Tongue (tissue), 1 donor: ENCODE measurements at regions not wholly inside any gene's neighbourhood (a gene's known extent, or its start where the extent isn't known, plus 50 kb on each side); places are given as distances from the start of the nearest gene placed in this dataset.

Source experiments
- DNase-seq: peaks from one replicate; pipeline ENCODE4 v3.0.0-alpha.2; 2015

- DNase-seq = no peak
Observed at GRCh38 chr20:9981829-9982228, 53.0 kb upstream of the ANKEF1 start.

GRCh38 chr20:9978397-9979004, 56.3 kb upstream of the ANKEF1 start:
- peak; percentile 90 for DNase-seq

GRCh38 chr20:9977629-9978028, 57.2 kb upstream of the ANKEF1 start:
- DNase-seq = no peak

GRCh38 chr20:9974324-9974723, 60.5 kb upstream of the ANKEF1 start:
- no peak for DNase-seq

GRCh38 chr20:9971746-9972145, 63.0 kb upstream of the ANKEF1 start:
- DNase-seq = no peak

- DNase-seq = no peak
Observed at GRCh38 chr20:9969626-9970025, 65.2 kb upstream of the ANKEF1 start.

GRCh38 chr20:9968015-9968414, 66.8 kb upstream of the ANKEF1 start:
- no peak for DNase-seq

- DNase-seq = no peak
Observed at GRCh38 chr20:9966966-9967365, 67.8 kb upstream of the ANKEF1 start.

GRCh38 chr20:9963029-9963428, 71.8 kb upstream of the ANKEF1 start:
- DNase-seq = no peak

- DNase-seq = no peak
Observed at GRCh38 chr20:9958693-9959092, 76.1 kb upstream of the ANKEF1 start.

GRCh38 chr20:9955646-9956045, 79.1 kb upstream of the ANKEF1 start:
- DNase-seq = no peak

GRCh38 chr20:9949563-9949962, 85.2 kb upstream of the ANKEF1 start:
- DNase-seq = no peak

- no peak for DNase-seq
Observed at GRCh38 chr20:9945408-9945807, 89.4 kb upstream of the ANKEF1 start.

- DNase-seq = no peak
Observed at GRCh38 chr20:9942736-9943135, 92.1 kb upstream of the ANKEF1 start.

- no peak for DNase-seq
Observed at GRCh38 chr20:9940329-9940728, 94.5 kb upstream of the ANKEF1 start.

- no peak for DNase-seq
Observed at GRCh38 chr20:9939231-9939630, 95.6 kb upstream of the ANKEF1 start.

- DNase-seq = no peak
Observed at GRCh38 chr20:9935285-9935684, 96.4 kb upstream of the PAK5 start.

GRCh38 chr20:9930142-9930541, 91.3 kb upstream of the PAK5 start:
- no peak for DNase-seq

- DNase-seq = no peak
Observed at GRCh38 chr20:9928955-9929354, 90.1 kb upstream of the PAK5 start.

- DNase-seq = no peak
Observed at GRCh38 chr20:9928281-9928737, 89.4 kb upstream of the PAK5 start.

GRCh38 chr20:9927224-9927623, 88.3 kb upstream of the PAK5 start:
- no peak for DNase-seq

GRCh38 chr20:9926476-9926875, 87.6 kb upstream of the PAK5 start:
- no peak for DNase-seq

- no peak for DNase-seq
Observed at GRCh38 chr20:9926007-9926406, 87.1 kb upstream of the PAK5 start.

GRCh38 chr20:9923648-9924047, 84.8 kb upstream of the PAK5 start:
- no peak for DNase-seq

- no peak for DNase-seq
Observed at GRCh38 chr20:9920866-9921265, 82.0 kb upstream of the PAK5 start.
